ENCODE measurements at regions not wholly inside any gene's neighbourhood (a gene's known extent, or its start where the extent isn't known, plus 50 kb on each side); places are given as distances from the start of the nearest gene placed in this dataset.

- H3K4me3 ChIP-seq (ENCODE audit: low read depth, low read length): no peak overlapping the region
- DNase-seq (ENCODE audit: low read depth): no peak
- no peak for TF ChIP-seq CTCF (IDR thresholded peaks at IDR 0.05; ENCODE audit: insufficient read depth, low read length, poor library complexity, severe bottlenecking)
- H3K36me3 ChIP-seq (ENCODE audit: control insufficient read depth, insufficient read depth, low read length): no peaks in the 10 kb centered on the region
- no peaks in the 10 kb centered on the region for H3K27me3 ChIP-seq (ENCODE audit: control insufficient read depth, insufficient read depth, low read length)
These were observed 297.4 kb downstream of the SMAD2 start for GRCh38 chr18:47632970-47633635.

GRCh38 chr18:47628893-47629292 is 301.6 kb downstream of the SMAD2 start:
- no peak for DNase-seq (ENCODE audit: low read depth)
- Histone ChIP-seq H3K36me3 (ENCODE audit: control insufficient read depth, insufficient read depth, low read length) (no peaks in the 10 kb centered on the region), H3K27me3 (ENCODE audit: control insufficient read depth, insufficient read depth, low read length) (no peaks in the 10 kb centered on the region), H3K4me3 (ENCODE audit: low read depth, low read length) (no peak overlapping the region)
- no peak for TF ChIP-seq CTCF (IDR thresholded peaks at IDR 0.05; ENCODE audit: insufficient read depth, low read length, poor library complexity, severe bottlenecking)

- no peak for DNase-seq (ENCODE audit: low read depth)
- no peak overlapping the region for H3K4me3 ChIP-seq (ENCODE audit: low read depth, low read length)
- no peak for TF ChIP-seq CTCF (IDR thresholded peaks at IDR 0.05; ENCODE audit: insufficient read depth, low read length, poor library complexity, severe bottlenecking)
- H3K36me3 ChIP-seq (ENCODE audit: control insufficient read depth, insufficient read depth, low read length): no peaks in the 10 kb centered on the region
- H3K27me3 ChIP-seq (ENCODE audit: control insufficient read depth, insufficient read depth, low read length): no peaks in the 10 kb centered on the region
These were observed 302.1 kb downstream of the SMAD2 start for GRCh38 chr18:47628240-47628781.

GRCh38 chr18:47627030-47627429 is 303.4 kb downstream of the SMAD2 start:
- no peaks in the 10 kb centered on the region for H3K36me3 ChIP-seq (ENCODE audit: control insufficient read depth, insufficient read depth, low read length)
- TF ChIP-seq CTCF (IDR thresholded peaks at IDR 0.05; ENCODE audit: insufficient read depth, low read length, poor library complexity, severe bottlenecking): no peak
- H3K4me3 ChIP-seq (ENCODE audit: low read depth, low read length): no peak overlapping the region
- DNase-seq (ENCODE audit: low read depth): no peak
- H3K27me3 ChIP-seq (ENCODE audit: control insufficient read depth, insufficient read depth, low read length): no peaks in the 10 kb centered on the region

GRCh38 chr18:47619771-47620448 is 310.5 kb downstream of the SMAD2 start:
- no peaks in the 10 kb centered on the region for H3K27me3 ChIP-seq (ENCODE audit: control insufficient read depth, insufficient read depth, low read length)
- no peak overlapping the region for H3K4me3 ChIP-seq (ENCODE audit: low read depth, low read length)
- no peak for TF ChIP-seq CTCF (IDR thresholded peaks at IDR 0.05; ENCODE audit: insufficient read depth, low read length, poor library complexity, severe bottlenecking)
- no peak for DNase-seq (ENCODE audit: low read depth)
- no peaks in the 10 kb centered on the region for H3K36me3 ChIP-seq (ENCODE audit: control insufficient read depth, insufficient read depth, low read length)

All from kidney epithelial cell (primary cell).